HepG2 (cell line): ENCODE measurements at regions not wholly inside any gene's neighbourhood (a gene's known extent, or its start where the extent isn't known, plus 50 kb on each side); places are given as distances from the start of the nearest gene placed in this dataset.

Experiments
- ADNP ChIP-seq: sonication (generic); formaldehyde crosslinking; IDR thresholded peaks from 2 replicates; pipeline ENCODE4 v1.4.0; 2020; ENCODE audit warnings: missing genetic modification reagents
- ATAD3A ChIP-seq: sonication (generic); formaldehyde crosslinking; IDR thresholded peaks from 2 replicates; pipeline ENCODE4 v1.4.0; 2020; ENCODE audit warnings: missing genetic modification reagents
- ATF7-NPFF ChIP-seq: sonication (generic); formaldehyde crosslinking; IDR thresholded peaks from 2 replicates; pipeline ENCODE4 v1.8.1; 2023; ENCODE audit warnings: mild to moderate bottlenecking, low read depth, missing genetic modification reagents, moderate library complexity
- CHD4 ChIP-seq: fragments of 200-600 bp; sonication (generic); IDR thresholded peaks from 2 replicates; pipeline ENCODE4 v1.7.0; 2017; ENCODE audit warnings: mild to moderate bottlenecking, low read length, borderline replicate concordance
- ERF ChIP-seq: IDR thresholded peaks from 2 replicates; pipeline ENCODE4 v1.6.1; 2018; ENCODE audit warnings: missing biosample characterization, missing genetic modification reagents
- HIVEP1 ChIP-seq: sonication (generic); formaldehyde crosslinking; IDR thresholded peaks from 2 replicates; pipeline ENCODE4 v1.4.0; 2020; ENCODE audit warnings: mild to moderate bottlenecking, missing genetic modification reagents
- HNRNPH1 ChIP-seq: fragments of 200-400 bp; formaldehyde crosslinking; optimal IDR thresholded peaks from 2 replicates; pipeline ENCODE3; 2017; ENCODE audit warnings: mild to moderate bottlenecking, low read depth, low read length
- HOXA5 ChIP-seq: sonication (generic); formaldehyde crosslinking; IDR thresholded peaks from 2 replicates; pipeline ENCODE4 v1.4.0; 2020; ENCODE audit warnings: missing genetic modification reagents
- MBD4 ChIP-seq: IDR thresholded peaks from 2 replicates; pipeline ENCODE4 v1.6.1; 2012; ENCODE audit warnings: low read length, inconsistent platforms, borderline replicate concordance
- MEIS1 ChIP-seq: sonication (generic); formaldehyde crosslinking; IDR thresholded peaks from 2 replicates; pipeline ENCODE4 v1.9.0; 2021; ENCODE audit warnings: mild to moderate bottlenecking, missing genetic modification reagents, moderate library complexity, borderline replicate concordance
- NONO ChIP-seq, 2 experiments: fragments of 450-650 bp in 1 of 2; sonication (generic) in 1 of 2; formaldehyde crosslinking in 1 of 2; IDR thresholded peaks in 1 of 2; conservative IDR thresholded peaks in 1 of 2; 2 replicates each; pipeline versions ENCODE4 v1.6.1 to v1.8.0; 2017 to 2022; ENCODE audit warnings: mild to moderate bottlenecking in 1 of 2, missing genetic modification reagents in 1 of 2, moderate library complexity in 1 of 2
- NR2F1 ChIP-seq, 2 experiments: fragments of 450-650 bp in 1 of 2; formaldehyde crosslinking in 1 of 2; IDR thresholded peaks; 2 replicates each; pipeline versions ENCODE4 v1.5.0 to v1.6.1; 2016 to 2020; ENCODE audit warnings: mild to moderate bottlenecking in 1 of 2, missing compliant biosample characterization in 1 of 2, missing genetic modification reagents in 1 of 2, moderate library complexity in 1 of 2
- POLR2A ChIP-seq, 2 experiments: IDR thresholded peaks; 2 replicates each; pipeline ENCODE4 v1.6.1; 2011; ENCODE audit warnings: low read depth in 2 of 2, low read length in 2 of 2, mild to moderate bottlenecking in 1 of 2, moderate library complexity in 1 of 2; ENCODE audit not compliant: insufficient read depth in 1 of 2
- SMARCE1 ChIP-seq: fragments of 450-650 bp; IDR thresholded peaks from 2 replicates; pipeline ENCODE4 v1.6.1; 2017; ENCODE audit warnings: borderline replicate concordance
- SOX5 ChIP-seq: IDR thresholded peaks from 2 replicates; pipeline ENCODE4 v1.6.1; 2016; ENCODE audit warnings: borderline replicate concordance
- TGIF2 ChIP-seq: IDR thresholded peaks from 2 replicates; pipeline ENCODE4 v1.6.1; 2016; ENCODE audit warnings: control low read depth, missing compliant biosample characterization
- ZNF607 ChIP-seq: sonication (generic); formaldehyde crosslinking; IDR thresholded peaks from 2 replicates; pipeline ENCODE4 v1.5.1; 2020; ENCODE audit warnings: missing genetic modification reagents, mild to moderate bottlenecking, borderline replicate concordance
- ZNF652 ChIP-seq: IDR thresholded peaks from 2 replicates; pipeline ENCODE4 v1.6.1; 2016; ENCODE audit warnings: low read depth, borderline replicate concordance
- ZNF790 ChIP-seq: sonication (generic); formaldehyde crosslinking; IDR thresholded peaks from 2 replicates; pipeline ENCODE4 v1.8.0; 2022; ENCODE audit warnings: missing genetic modification reagents, mild to moderate bottlenecking, borderline replicate concordance
- ZSCAN21 ChIP-seq: sonication (generic); formaldehyde crosslinking; IDR thresholded peaks from 2 replicates; pipeline ENCODE4 v1.8.0; 2022; ENCODE audit warnings: mild to moderate bottlenecking, missing genetic modification reagents, moderate library complexity, borderline replicate concordance
- TF ChIP-seq, protein P1 (sequence below), 2 experiments: IDR thresholded peaks; 2 replicates each; pipeline ENCODE4 v1.6.1; 2011 to 2012; ENCODE audit warnings: low read length in 2 of 2, borderline replicate concordance in 1 of 2, low read depth in 1 of 2, mild to moderate bottlenecking in 1 of 2, moderate library complexity in 1 of 2
- TF ChIP-seq, protein P2 (sequence below): sonication (generic); formaldehyde crosslinking; IDR thresholded peaks from 2 replicates; pipeline ENCODE4 v1.5.0; 2020; ENCODE audit warnings: missing genetic modification reagents

DNA sequence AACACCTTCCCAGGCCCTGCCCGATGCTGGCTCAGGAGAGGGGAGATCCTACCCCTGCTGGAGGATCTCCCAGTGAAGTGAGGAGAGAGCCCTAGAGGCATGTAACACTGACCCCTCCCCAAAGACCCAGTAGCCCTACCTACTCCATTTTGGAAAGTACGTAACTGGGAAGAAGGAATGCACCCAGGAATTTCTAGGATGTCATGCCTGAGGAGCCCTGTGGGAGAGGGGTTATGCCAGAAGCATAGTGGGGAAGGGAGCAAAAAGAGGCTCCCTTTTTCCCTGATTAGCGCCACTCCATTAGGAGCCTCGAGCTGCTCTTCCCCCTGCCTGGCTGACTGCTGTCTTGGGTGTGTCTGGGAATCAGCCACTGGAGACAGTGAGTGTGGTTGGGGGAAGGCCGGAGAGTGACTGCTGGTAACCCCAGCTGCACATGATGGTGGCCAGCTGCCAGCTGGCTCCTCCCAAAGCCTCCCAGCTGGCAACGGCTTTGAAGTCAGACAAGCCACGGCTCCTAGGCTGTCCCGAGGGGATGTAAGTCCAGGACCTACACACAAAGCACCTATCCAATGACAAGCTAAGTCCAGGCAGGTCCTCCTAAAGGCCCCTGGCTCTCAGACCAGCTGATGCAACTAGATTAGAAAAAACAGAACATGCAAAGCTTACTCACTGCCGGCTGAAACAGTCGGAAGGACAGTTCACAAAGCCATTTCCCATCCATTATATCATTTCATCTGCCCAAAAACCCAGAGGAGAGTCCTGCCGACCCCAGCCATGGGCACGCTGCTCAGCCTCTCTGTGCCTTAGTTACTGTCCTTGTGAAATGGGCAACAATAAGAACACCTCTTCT, 136.5 kb upstream of the ABCA1 start (continued):
- no peak; the same call in 1 of the 2 replicates for TF ChIP-seq HIVEP1 (CRISPR knock-in tag)
- no peak for TF ChIP-seq ATAD3A (CRISPR knock-in tag)
- TF ChIP-seq ZSCAN21 (CRISPR knock-in tag), result 0 out of 2 replicates have a peak, but pooled peaks have one; percentile 44
- TF ChIP-seq, protein P1, sequence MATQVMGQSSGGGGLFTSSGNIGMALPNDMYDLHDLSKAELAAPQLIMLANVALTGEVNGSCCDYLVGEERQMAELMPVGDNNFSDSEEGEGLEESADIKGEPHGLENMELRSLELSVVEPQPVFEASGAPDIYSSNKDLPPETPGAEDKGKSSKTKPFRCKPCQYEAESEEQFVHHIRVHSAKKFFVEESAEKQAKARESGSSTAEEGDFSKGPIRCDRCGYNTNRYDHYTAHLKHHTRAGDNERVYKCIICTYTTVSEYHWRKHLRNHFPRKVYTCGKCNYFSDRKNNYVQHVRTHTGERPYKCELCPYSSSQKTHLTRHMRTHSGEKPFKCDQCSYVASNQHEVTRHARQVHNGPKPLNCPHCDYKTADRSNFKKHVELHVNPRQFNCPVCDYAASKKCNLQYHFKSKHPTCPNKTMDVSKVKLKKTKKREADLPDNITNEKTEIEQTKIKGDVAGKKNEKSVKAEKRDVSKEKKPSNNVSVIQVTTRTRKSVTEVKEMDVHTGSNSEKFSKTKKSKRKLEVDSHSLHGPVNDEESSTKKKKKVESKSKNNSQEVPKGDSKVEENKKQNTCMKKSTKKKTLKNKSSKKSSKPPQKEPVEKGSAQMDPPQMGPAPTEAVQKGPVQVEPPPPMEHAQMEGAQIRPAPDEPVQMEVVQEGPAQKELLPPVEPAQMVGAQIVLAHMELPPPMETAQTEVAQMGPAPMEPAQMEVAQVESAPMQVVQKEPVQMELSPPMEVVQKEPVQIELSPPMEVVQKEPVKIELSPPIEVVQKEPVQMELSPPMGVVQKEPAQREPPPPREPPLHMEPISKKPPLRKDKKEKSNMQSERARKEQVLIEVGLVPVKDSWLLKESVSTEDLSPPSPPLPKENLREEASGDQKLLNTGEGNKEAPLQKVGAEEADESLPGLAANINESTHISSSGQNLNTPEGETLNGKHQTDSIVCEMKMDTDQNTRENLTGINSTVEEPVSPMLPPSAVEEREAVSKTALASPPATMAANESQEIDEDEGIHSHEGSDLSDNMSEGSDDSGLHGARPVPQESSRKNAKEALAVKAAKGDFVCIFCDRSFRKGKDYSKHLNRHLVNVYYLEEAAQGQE (IDR thresholded peaks at IDR 0.05; ENCODE audit: borderline replicate concordance in 1 of 2, low read depth in 1 of 2, low read length in 2 of 2), result no peak
- no peak; a peak in 1 of 4 replicates for TF ChIP-seq POLR2A (IDR thresholded peaks at IDR 0.05; ENCODE audit: insufficient read depth in 1 of 2, low read depth in 2 of 2, low read length in 2 of 2)
- TF ChIP-seq ERF (CRISPR knock-in tag), result peak; percentile 42
- peak; percentile 84; the same call in 1 of the 2 replicates for TF ChIP-seq TGIF2 (CRISPR knock-in tag)
- no peak for TF ChIP-seq ATF7-NPFF
- no peak for TF ChIP-seq ADNP (CRISPR knock-in tag)
- TF ChIP-seq MBD4, result no peak
- no peak for TF ChIP-seq ZNF652
- peak; percentile 80; the same call in 1 of the 2 replicates for TF ChIP-seq SOX5 (CRISPR knock-in tag)
- TF ChIP-seq HOXA5 (CRISPR knock-in tag), result no peak
- TF ChIP-seq ZNF790, result no peak
- TF ChIP-seq CHD4, result 0 out of 2 replicates have a peak, but pooled peaks have one; percentile 30
- no peak for TF ChIP-seq NR2F1 (CRISPR knock-in tag; IDR thresholded peaks at IDR 0.05)
- peak; percentile 40 for TF ChIP-seq HNRNPH1
- peak; percentile 73; the same call in 1 of the 2 replicates for TF ChIP-seq ZNF607 (CRISPR knock-in tag)
- TF ChIP-seq SMARCE1, result no peak
- TF ChIP-seq NONO (IDR thresholded peaks at IDR 0.05), result no peak
- TF ChIP-seq NONO (CRISPR knock-in tag; conservative IDR thresholded peaks at IDR 0.05), result 0 out of 2 replicates have a peak, but pooled peaks have one; percentile 52
- no peak for TF ChIP-seq MEIS1 (CRISPR knock-in tag)
- TF ChIP-seq, protein P2, sequence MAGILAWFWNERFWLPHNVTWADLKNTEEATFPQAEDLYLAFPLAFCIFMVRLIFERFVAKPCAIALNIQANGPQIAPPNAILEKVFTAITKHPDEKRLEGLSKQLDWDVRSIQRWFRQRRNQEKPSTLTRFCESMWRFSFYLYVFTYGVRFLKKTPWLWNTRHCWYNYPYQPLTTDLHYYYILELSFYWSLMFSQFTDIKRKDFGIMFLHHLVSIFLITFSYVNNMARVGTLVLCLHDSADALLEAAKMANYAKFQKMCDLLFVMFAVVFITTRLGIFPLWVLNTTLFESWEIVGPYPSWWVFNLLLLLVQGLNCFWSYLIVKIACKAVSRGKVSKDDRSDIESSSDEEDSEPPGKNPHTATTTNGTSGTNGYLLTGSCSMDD (CRISPR knock-in tag), result no peak
